Testis (tissue), 2 donors: ENCODE measurements at regions not wholly inside any gene's neighbourhood (a gene's known extent, or its start where the extent isn't known, plus 50 kb on each side); places are given as distances from the start of the nearest gene placed in this dataset.

ENCODE experiments used
- DNase-seq: peaks from one replicate; pipeline ENCODE4 v3.0.0-alpha.2; 2019
- H3K27ac ChIP-seq, 2 donors: fragments of 200-600 bp; sonication (generic); one replicate each; pipeline ENCODE4 v1.5.1; 2019
- H3K27me3 ChIP-seq: fragments of 200-600 bp; sonication (generic); one replicate; pipeline ENCODE4 v1.5.1; 2019
- H3K36me3 ChIP-seq: fragments of 200-600 bp; sonication (generic); one replicate; pipeline ENCODE4 v1.5.1; 2017; ENCODE audit warnings: low read depth; ENCODE audit errors: missing control alignments
- H3K4me1 ChIP-seq: fragments of 200-600 bp; sonication (generic); one replicate; pipeline ENCODE4 v1.5.1; 2019
- H3K4me3 ChIP-seq, 2 donors: fragments of 200-600 bp; sonication (generic); one replicate each; pipeline ENCODE4 v1.5.1; 2017 to 2019
- H3K9me3 ChIP-seq: fragments of 200-600 bp; sonication (generic); one replicate; pipeline ENCODE4 v1.5.1; 2017
- CTCF ChIP-seq, 3 experiments: fragments of 450-650 bp in 2 of 3; fragments of 200-600 bp in 1 of 3; sonication (generic) in 1 of 3; IDR thresholded peaks; one replicate each; pipeline ENCODE4 v1.5.1; 2016 to 2019; ENCODE audit warnings: antibody characterized with exemption in 3 of 3, mild to moderate bottlenecking in 2 of 3, moderate library complexity in 1 of 3
- POLR2A ChIP-seq: fragments of 450-650 bp; IDR thresholded peaks from one replicate; pipeline ENCODE4 v1.6.1; 2017; ENCODE audit warnings: antibody characterized with exemption, mild to moderate bottlenecking, moderate library complexity
- WGBS, 2 donors: methylation state at CpG; one replicate each; pipeline ENCODE4 v1.1.5; 2018; 5-methylcytosine and 5-hydroxymethylcytosine counted together
- intact Hi-C: fragments of 100-400 bp; cut with DNase I; formaldehyde crosslinking; loops from one replicate; pipeline ENCODE4 v1.15.1; 2023; ENCODE audit warnings: low total_unique reads

- no peak for DNase-seq
- TF ChIP-seq CTCF (IDR thresholded peaks at IDR 0.05) (no peak), POLR2A (no peak)
These were observed 839.5 kb upstream of the FANCL start for GRCh38 chr2:59080451-59081181.

DNA sequence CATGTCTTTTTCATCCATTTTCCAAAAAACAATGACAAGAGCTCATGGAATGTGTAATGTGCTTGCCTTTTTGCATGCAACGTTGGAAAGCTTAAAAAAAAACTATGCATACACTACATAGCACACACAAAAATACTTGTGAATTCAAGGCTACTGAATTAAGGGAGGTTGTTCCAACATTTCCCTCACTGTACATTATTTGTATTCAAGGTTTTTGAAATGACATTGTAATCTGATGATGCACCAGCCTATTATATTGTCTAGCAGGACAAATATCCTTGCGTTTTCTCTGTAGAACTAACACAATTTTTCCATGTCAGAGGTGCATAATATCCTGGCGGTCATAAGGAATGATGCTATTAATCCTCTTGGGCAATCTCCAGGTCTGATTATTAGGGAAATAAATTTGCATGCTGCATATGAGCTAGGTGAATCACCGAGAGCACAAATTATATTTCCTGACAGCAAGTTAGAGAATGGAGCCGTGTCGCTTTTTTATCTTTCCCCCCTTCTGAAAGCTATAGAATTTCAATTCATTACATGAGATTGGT is 836.9 kb upstream of the FANCL start:
- Histone ChIP-seq H3K27me3 (no peaks in the 10 kb centered on the region), H3K27ac (no peak overlapping the region), H3K36me3 (no peaks in the 10 kb centered on the region), H3K4me1 (no peaks in the 10 kb centered on the region), H3K4me3 (no peak overlapping the region), H3K9me3 (no peaks in the 10 kb centered on the region)
- no peak for DNase-seq
- TF ChIP-seq POLR2A (no peak), CTCF (IDR thresholded peaks at IDR 0.05) (no peak)
- intact Hi-C loops = no loop called here
- WGBS, 2 donors = 72 to 75% methylated on average over 6 of the region's 6 CpGs

More at GRCh38 chr2:59080451-59081181, 839.5 kb upstream of the FANCL start:
- 91 to 92% methylated on average over 4 of the region's 4 CpGs for WGBS, 2 donors
- intact Hi-C loops = no loop called here
- H3K27me3 ChIP-seq = no peaks in the 10 kb centered on the region
- H3K9me3 ChIP-seq = no peaks in the 10 kb centered on the region
- no peaks in the 10 kb centered on the region for H3K4me1 ChIP-seq
- H3K4me3 ChIP-seq = no peak overlapping the region
- H3K36me3 ChIP-seq = no peaks in the 10 kb centered on the region
- no peak overlapping the region for H3K27ac ChIP-seq

- DNase-seq = no peak
- Histone ChIP-seq H3K4me3 (no peak overlapping the region), H3K27me3 (no peaks in the 10 kb centered on the region), H3K36me3 (no peaks in the 10 kb centered on the region), H3K27ac (no peak overlapping the region), H3K9me3 (no peaks in the 10 kb centered on the region), H3K4me1 (no peaks in the 10 kb centered on the region)
- intact Hi-C loops = no loop called here
- 83 to 84% methylated on average over 6 of the region's 6 CpGs for WGBS, 2 donors
- TF ChIP-seq POLR2A (no peak), CTCF (IDR thresholded peaks at IDR 0.05) (no peak)
These were observed 836.1 kb upstream of the FANCL start for GRCh38 chr2:59077026-59077725.

DNA sequence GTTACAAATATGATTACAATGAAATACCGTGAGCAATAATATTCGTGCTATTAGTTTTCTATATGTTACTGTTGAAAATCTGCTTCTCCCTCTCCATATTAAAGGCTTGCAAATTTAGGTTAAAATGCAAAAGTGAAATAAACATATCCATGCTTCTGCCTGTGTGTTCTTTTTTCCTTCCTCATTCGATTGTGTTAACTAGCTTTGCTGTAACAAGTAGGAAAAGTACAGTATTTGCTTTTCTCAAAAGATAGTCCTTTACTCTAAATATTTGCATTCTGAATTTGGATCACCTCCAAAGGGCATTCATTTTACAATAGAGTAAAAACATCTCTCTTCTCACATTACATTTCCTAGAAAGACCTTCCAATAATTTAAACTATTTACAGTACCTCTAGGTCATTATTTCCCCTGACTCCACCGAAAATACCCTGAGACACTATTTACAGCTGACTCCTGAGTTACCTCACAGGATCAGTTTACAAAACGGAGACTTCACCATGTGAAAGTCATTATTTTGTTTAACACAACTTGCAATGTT is 835.0 kb upstream of the FANCL start:
- Histone ChIP-seq H3K4me3 (no peak overlapping the region), H3K9me3 (no peaks in the 10 kb centered on the region), H3K36me3 (no peaks in the 10 kb centered on the region), H3K27me3 (no peaks in the 10 kb centered on the region), H3K4me1 (no peaks in the 10 kb centered on the region), H3K27ac (no peak overlapping the region)
- intact Hi-C loops = no loop called here
- WGBS, 2 donors = 61 to 64% methylated on average over 5 of the region's 5 CpGs
- TF ChIP-seq CTCF (IDR thresholded peaks at IDR 0.05) = no peak
- no peak for TF ChIP-seq POLR2A
- DNase-seq = no peak
